GM12865 (cell line): ENCODE measurements at regions not wholly inside any gene's neighbourhood (a gene's known extent, or its start where the extent isn't known, plus 50 kb on each side); places are given as distances from the start of the nearest gene placed in this dataset.

ENCODE experiments used
- DNase-seq: peaks from one replicate; pipeline ENCODE4 v3.0.0; 2010; ENCODE audit warnings: low read depth
- H3K4me3 ChIP-seq: 2 replicates; pipeline ENCODE4 v1.5.1; 2011; ENCODE audit warnings: mild to moderate bottlenecking, low read depth, low read length, control low read depth
- TF ChIP-seq, protein P1 (sequence below): IDR thresholded peaks from 2 replicates; pipeline ENCODE4 v1.5.1; 2011; ENCODE audit warnings: low read length, control low read depth, low read depth, inconsistent platforms; ENCODE audit not compliant: insufficient read depth; ENCODE audit errors: missing control alignments

- TF ChIP-seq, protein P1, sequence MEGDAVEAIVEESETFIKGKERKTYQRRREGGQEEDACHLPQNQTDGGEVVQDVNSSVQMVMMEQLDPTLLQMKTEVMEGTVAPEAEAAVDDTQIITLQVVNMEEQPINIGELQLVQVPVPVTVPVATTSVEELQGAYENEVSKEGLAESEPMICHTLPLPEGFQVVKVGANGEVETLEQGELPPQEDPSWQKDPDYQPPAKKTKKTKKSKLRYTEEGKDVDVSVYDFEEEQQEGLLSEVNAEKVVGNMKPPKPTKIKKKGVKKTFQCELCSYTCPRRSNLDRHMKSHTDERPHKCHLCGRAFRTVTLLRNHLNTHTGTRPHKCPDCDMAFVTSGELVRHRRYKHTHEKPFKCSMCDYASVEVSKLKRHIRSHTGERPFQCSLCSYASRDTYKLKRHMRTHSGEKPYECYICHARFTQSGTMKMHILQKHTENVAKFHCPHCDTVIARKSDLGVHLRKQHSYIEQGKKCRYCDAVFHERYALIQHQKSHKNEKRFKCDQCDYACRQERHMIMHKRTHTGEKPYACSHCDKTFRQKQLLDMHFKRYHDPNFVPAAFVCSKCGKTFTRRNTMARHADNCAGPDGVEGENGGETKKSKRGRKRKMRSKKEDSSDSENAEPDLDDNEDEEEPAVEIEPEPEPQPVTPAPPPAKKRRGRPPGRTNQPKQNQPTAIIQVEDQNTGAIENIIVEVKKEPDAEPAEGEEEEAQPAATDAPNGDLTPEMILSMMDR = no peak
- H3K4me3 ChIP-seq = no peak overlapping the region
- no peak for DNase-seq
These were observed 567.4 kb downstream of the CCDC171 start for GRCh38 chr9:16120231-16120641.

- DNase-seq = no peak
- H3K4me3 ChIP-seq = no peak overlapping the region
- TF ChIP-seq, protein P1 = no peak
These were observed 567.9 kb downstream of the CCDC171 start for GRCh38 chr9:16120727-16121126.

- no peak for DNase-seq
- TF ChIP-seq, protein P1 = no peak
- no peak overlapping the region for H3K4me3 ChIP-seq
These were observed 568.3 kb downstream of the CCDC171 start for GRCh38 chr9:16121168-16121567.

DNA sequence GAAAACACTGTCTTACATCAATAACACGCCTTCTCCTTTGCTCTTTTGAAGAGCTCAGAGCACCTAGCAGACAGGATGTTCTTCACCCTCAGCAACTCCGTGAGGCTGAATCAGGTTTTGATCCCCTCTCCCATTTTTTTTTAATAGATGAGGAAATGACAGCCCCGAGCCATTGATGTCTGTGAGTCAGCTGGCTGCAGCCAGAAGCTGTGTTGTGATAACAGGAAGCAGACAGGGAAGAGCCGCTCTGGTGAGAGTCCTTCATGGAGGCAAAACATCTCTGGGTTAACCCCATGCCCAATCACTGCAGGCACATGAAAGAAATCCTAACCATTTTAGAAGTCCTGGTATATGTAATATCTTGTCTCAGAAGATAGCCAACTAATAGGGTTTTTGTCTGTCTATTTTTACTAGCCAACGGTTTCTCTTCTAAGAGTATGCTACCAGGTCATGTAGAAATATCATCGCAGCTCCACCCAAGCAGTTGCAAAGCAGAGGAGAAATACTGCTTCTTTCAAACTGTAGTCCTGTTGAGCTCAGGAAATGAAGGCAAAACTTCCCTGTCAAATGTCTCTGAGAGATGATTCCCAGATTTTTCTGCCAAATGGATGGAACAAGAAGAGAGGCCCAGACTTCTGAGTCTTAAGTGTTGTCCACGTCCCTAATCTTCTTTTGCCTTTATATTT, 568.9 kb downstream of the CCDC171 start:
- no peak for DNase-seq
- no peak overlapping the region for H3K4me3 ChIP-seq
- TF ChIP-seq, protein P1 = no peak

DNA sequence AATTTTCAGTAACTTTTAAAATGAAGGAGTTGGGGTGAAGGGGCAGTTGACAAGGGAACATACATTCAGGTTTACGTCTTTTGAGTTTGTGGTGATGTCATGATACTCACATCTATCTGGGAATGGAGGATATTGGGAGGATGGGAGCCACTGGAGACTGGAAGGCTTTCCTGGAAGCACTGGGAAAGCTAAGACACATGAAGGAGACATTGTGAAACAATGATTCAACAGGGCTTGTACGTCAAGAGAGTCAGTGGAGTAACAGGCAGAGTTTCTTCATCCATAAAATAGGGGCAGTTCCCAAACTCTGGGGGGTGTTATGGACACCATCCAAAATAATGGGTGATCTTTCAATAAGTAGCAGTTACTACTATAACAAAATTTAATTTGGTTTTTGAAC, 572.8 kb downstream of the CCDC171 start:
- DNase-seq = no peak
- TF ChIP-seq, protein P1 = no peak
- H3K4me3 ChIP-seq = no peak overlapping the region

DNA sequence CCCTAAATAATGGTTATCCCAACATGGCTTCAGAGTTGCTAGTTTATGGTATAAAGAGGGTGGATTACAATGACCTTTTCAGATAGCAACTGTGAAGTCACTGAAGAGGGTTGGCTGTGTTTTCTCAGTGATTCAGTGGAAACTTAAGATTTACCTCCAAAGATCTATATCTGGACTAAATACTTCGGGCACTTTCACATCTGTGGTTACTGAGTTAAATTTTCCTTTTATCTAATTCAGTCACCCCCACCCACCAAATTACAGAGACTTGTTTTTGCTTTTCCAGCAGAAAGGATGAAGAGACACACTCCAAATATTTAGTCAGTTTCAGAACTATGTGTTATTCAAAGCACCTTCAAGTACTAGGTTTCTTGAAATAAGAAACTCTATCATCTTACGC, 573.2 kb downstream of the CCDC171 start:
- no peak overlapping the region for H3K4me3 ChIP-seq

More for the DNA sequence above, 573.2 kb downstream of the CCDC171 start:
- TF ChIP-seq, protein P1 = no peak
- DNase-seq = no peak
